Colonic mucosa (tissue), 4 donors: ENCODE measurements at regions not wholly inside any gene's neighbourhood (a gene's known extent, or its start where the extent isn't known, plus 50 kb on each side); places are given as distances from the start of the nearest gene placed in this dataset.

Experiments
- DNase-seq: peaks from one replicate; pipeline ENCODE4 v3.0.0-alpha.2; 2020
- H3K27ac ChIP-seq: fragments of 200-600 bp; one replicate; pipeline ENCODE4 v1.8.0; 2021
- H3K27me3 ChIP-seq: fragments of 200-600 bp; one replicate; pipeline ENCODE4 v1.8.0; 2021
- H3K36me3 ChIP-seq: fragments of 200-600 bp; one replicate; pipeline ENCODE4 v1.8.0; 2021
- H3K4me1 ChIP-seq: fragments of 200-600 bp; one replicate; pipeline ENCODE4 v1.8.0; 2021; ENCODE audit warnings: mild to moderate bottlenecking
- H3K4me3 ChIP-seq: fragments of 200-600 bp; one replicate; pipeline ENCODE4 v1.8.0; 2021
- H3K9ac ChIP-seq, 2 donors: one replicate each; pipeline ENCODE4 v1.7.0; 2013; ENCODE audit warnings: control low read depth in 2 of 2, low read depth in 2 of 2, low read length in 2 of 2
- H3K9me3 ChIP-seq: fragments of 200-600 bp; one replicate; pipeline ENCODE4 v1.8.0; 2021
- CTCF ChIP-seq: fragments of 200-600 bp; IDR thresholded peaks from one replicate; pipeline ENCODE4 v1.8.0; 2022; ENCODE audit warnings: antibody characterized with exemption, mild to moderate bottlenecking
- intact Hi-C: fragments of 100-400 bp; cut with DNase I; formaldehyde crosslinking; loops from one replicate; pipeline ENCODE4 v1.14.1; 2022
- donor health status: healthy.
- donor health status: DM: no; HTN: no; CAD: no.
- donor health status: DM: no; HTN: no; CAD: no.

- H3K27ac ChIP-seq: no peak overlapping the region
- TF ChIP-seq CTCF: no peak
- H3K9ac ChIP-seq: no peak overlapping the region
- H3K9me3 ChIP-seq: no peaks in the 10 kb centered on the region
- no peaks in the 10 kb centered on the region for H3K27me3 ChIP-seq
- no peak for DNase-seq
- H3K4me1 ChIP-seq: no peaks in the 10 kb centered on the region
- intact Hi-C loops: no loop called here
- no peaks in the 10 kb centered on the region for H3K36me3 ChIP-seq
- H3K4me3 ChIP-seq: no peak overlapping the region
Measured at GRCh38 chr7:96599288-96599936, 110.2 kb downstream of the SEM1 start.

GRCh38 chr7:96598421-96598820 is 111.2 kb downstream of the SEM1 start:
- H3K27me3 ChIP-seq: no peaks in the 10 kb centered on the region
- H3K27ac ChIP-seq: no peak overlapping the region
- DNase-seq: no peak
- intact Hi-C loops: no loop called here
- no peaks in the 10 kb centered on the region for H3K9me3 ChIP-seq
- no peak for TF ChIP-seq CTCF
- H3K4me3 ChIP-seq: no peak overlapping the region
- H3K9ac ChIP-seq: no peak overlapping the region
- no peaks in the 10 kb centered on the region for H3K4me1 ChIP-seq
- no peaks in the 10 kb centered on the region for H3K36me3 ChIP-seq

- no peak for DNase-seq
- intact Hi-C loops: no loop called here
- no peaks in the 10 kb centered on the region for H3K9me3 ChIP-seq
- no peaks in the 10 kb centered on the region for H3K27me3 ChIP-seq
- no peak overlapping the region for H3K4me3 ChIP-seq
- no peaks in the 10 kb centered on the region for H3K36me3 ChIP-seq
- H3K27ac ChIP-seq: no peak overlapping the region
- H3K9ac ChIP-seq: no peak overlapping the region
- TF ChIP-seq CTCF: no peak
- no peaks in the 10 kb centered on the region for H3K4me1 ChIP-seq
Measured at GRCh38 chr7:96596120-96596826, 113.4 kb downstream of the SEM1 start.

- intact Hi-C loops: no loop called here
- TF ChIP-seq CTCF: no peak
- H3K27ac ChIP-seq: no peak overlapping the region
- no peak overlapping the region for H3K9ac ChIP-seq
- no peak overlapping the region for H3K4me3 ChIP-seq
- H3K4me1 ChIP-seq: no peaks in the 10 kb centered on the region
- no peak for DNase-seq
- H3K9me3 ChIP-seq: no peaks in the 10 kb centered on the region
- no peaks in the 10 kb centered on the region for H3K27me3 ChIP-seq
- H3K36me3 ChIP-seq: no peaks in the 10 kb centered on the region
Measured at GRCh38 chr7:96591900-96592676, 117.6 kb downstream of the SEM1 start.

- H3K9me3 ChIP-seq: no peaks in the 10 kb centered on the region
- no peaks in the 10 kb centered on the region for H3K36me3 ChIP-seq
- intact Hi-C loops: no loop called here
- no peak for DNase-seq
- no peak overlapping the region for H3K9ac ChIP-seq
- H3K27ac ChIP-seq: no peak overlapping the region
- H3K27me3 ChIP-seq: no peaks in the 10 kb centered on the region
- TF ChIP-seq CTCF: no peak
- H3K4me3 ChIP-seq: no peak overlapping the region
- no peaks in the 10 kb centered on the region for H3K4me1 ChIP-seq
Measured at GRCh38 chr7:96591159-96591899, 118.3 kb downstream of the SEM1 start.
